RWPE2 (cell line): ENCODE measurements at regions not wholly inside any gene's neighbourhood (a gene's known extent, or its start where the extent isn't known, plus 50 kb on each side); places are given as distances from the start of the nearest gene placed in this dataset.

Source experiments
- ATAC-seq: fragments of 200-7000 bp; cut with Tn5 transposase; 3 replicates; pipeline ENCODE4 v1.9.1; 2021; ENCODE audit warnings: low read depth
- DNase-seq: peaks from one replicate; pipeline ENCODE4 v3.0.0-alpha.2; 2020; ENCODE audit warnings: low spot score
- H3K27ac ChIP-seq: fragments of 450-650 bp; 2 replicates; pipeline ENCODE4 v1.5.1; 2017; ENCODE audit warnings: mild to moderate bottlenecking; ENCODE audit not compliant: poor library complexity, severe bottlenecking
- H3K27me3 ChIP-seq: fragments of 250-450 bp; sonication (Bioruptor Pico); 2 replicates; pipeline ENCODE4 v1.5.1; 2021; ENCODE audit warnings: mild to moderate bottlenecking, moderate library complexity; ENCODE audit not compliant: insufficient read depth, poor library complexity, severe bottlenecking
- H3K36me3 ChIP-seq: fragments of 250-450 bp; sonication (Bioruptor Pico); 2 replicates; pipeline ENCODE4 v1.5.1; 2020; ENCODE audit warnings: low read depth, mild to moderate bottlenecking, moderate library complexity
- H3K4me1 ChIP-seq: fragments of 250-450 bp; sonication (Bioruptor Pico); 2 replicates; pipeline ENCODE4 v1.5.1; 2021; ENCODE audit warnings: mild to moderate bottlenecking, moderate library complexity; ENCODE audit not compliant: insufficient read depth, poor library complexity, severe bottlenecking
- H3K4me3 ChIP-seq: fragments of 250-450 bp; sonication (Bioruptor Pico); 2 replicates; pipeline ENCODE4 v1.5.1; 2021; ENCODE audit warnings: mild to moderate bottlenecking, moderate library complexity; ENCODE audit not compliant: severe bottlenecking
- H3K9me3 ChIP-seq: fragments of 250-450 bp; sonication (Bioruptor Pico); 2 replicates; pipeline ENCODE4 v1.5.1; 2021; ENCODE audit warnings: mild to moderate bottlenecking, moderate library complexity; ENCODE audit not compliant: severe bottlenecking
- TF ChIP-seq, protein P1 (sequence below): fragments of 450-650 bp; IDR thresholded peaks from one replicate; pipeline ENCODE4 v1.5.1; 2017; ENCODE audit warnings: mild to moderate bottlenecking, moderate library complexity; ENCODE audit not compliant: poor library complexity, severe bottlenecking

DNA sequence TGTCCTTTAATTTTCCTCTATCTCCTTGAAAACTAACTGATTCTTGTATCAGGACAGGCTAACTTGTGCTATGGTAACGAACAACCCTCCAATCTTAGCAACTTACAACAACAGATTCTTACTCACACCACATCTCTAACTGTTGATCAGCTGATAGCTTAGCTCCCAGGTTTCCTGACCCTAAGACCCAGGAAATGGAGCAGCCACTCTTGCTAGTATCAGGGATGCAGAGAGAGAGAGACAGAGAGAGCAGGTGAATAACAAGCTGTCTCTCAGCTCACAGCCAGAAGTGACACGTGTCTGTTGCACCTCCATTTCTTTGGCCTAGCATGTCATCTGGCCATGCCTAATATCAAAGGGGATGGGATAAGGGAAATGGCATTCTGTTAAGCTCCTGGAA is 1289.0 kb upstream of the AUTS2 start:
- Histone ChIP-seq H3K4me1 (no peaks in the 10 kb centered on the region), H3K4me3 (no peak overlapping the region), H3K27ac (no peak overlapping the region), H3K27me3 (no peaks in the 10 kb centered on the region), H3K9me3 (no peaks in the 10 kb centered on the region), H3K36me3 (no peaks in the 10 kb centered on the region)
- TF ChIP-seq, protein P1, sequence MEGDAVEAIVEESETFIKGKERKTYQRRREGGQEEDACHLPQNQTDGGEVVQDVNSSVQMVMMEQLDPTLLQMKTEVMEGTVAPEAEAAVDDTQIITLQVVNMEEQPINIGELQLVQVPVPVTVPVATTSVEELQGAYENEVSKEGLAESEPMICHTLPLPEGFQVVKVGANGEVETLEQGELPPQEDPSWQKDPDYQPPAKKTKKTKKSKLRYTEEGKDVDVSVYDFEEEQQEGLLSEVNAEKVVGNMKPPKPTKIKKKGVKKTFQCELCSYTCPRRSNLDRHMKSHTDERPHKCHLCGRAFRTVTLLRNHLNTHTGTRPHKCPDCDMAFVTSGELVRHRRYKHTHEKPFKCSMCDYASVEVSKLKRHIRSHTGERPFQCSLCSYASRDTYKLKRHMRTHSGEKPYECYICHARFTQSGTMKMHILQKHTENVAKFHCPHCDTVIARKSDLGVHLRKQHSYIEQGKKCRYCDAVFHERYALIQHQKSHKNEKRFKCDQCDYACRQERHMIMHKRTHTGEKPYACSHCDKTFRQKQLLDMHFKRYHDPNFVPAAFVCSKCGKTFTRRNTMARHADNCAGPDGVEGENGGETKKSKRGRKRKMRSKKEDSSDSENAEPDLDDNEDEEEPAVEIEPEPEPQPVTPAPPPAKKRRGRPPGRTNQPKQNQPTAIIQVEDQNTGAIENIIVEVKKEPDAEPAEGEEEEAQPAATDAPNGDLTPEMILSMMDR: no peak
- no peak for DNase-seq
- ATAC-seq: no peak

DNA sequence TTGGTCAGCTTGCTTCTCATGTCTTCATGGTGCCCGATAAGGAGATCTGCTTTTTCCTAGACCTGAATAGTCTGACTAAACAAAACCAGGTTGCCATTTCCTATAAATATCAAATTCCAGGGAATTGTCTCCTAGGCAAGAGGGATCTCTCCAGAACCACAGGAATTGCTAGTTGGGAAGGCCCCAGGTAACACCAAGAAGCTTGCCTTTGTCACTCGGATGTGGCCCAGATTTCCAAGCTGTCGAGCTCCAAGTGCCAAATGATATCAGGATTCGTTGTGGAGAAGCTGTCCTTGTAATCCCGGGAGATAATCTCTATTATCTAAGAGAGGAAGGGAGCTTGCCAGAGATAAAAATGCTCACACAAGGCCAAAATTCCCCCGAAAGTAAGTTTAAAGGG is 1288.5 kb upstream of the AUTS2 start:
- no peak for DNase-seq
- Histone ChIP-seq H3K27ac (no peak overlapping the region), H3K36me3 (no peaks in the 10 kb centered on the region), H3K4me1 (no peaks in the 10 kb centered on the region), H3K9me3 (no peaks in the 10 kb centered on the region), H3K27me3 (no peaks in the 10 kb centered on the region), H3K4me3 (no peak overlapping the region)
- TF ChIP-seq, protein P1: no peak
- ATAC-seq: no peak

DNA sequence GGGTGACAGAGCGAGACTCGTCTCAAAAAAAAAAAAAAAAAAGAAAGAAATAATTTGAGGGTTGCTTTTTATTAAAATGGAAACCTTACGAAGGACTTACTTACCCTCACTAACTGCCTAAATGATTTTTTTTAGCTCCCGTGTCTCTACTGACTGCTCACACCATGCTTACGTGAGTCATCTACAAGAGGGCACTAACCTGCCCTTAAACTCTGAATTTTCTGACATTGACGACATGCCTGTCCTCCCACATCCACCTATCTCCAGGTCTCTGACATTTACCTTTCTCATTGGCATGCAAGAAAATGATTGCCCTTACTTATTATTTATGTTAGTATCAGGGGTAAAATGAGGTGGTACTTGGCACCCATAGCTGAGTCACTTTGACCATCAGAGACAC is 1286.3 kb upstream of the AUTS2 start:
- Histone ChIP-seq H3K27me3 (no peaks in the 10 kb centered on the region), H3K9me3 (no peaks in the 10 kb centered on the region), H3K4me3 (no peak overlapping the region), H3K27ac (no peak overlapping the region), H3K36me3 (no peaks in the 10 kb centered on the region), H3K4me1 (no peaks in the 10 kb centered on the region)
- no peak for ATAC-seq
- TF ChIP-seq, protein P1: no peak
- DNase-seq: no peak

DNA sequence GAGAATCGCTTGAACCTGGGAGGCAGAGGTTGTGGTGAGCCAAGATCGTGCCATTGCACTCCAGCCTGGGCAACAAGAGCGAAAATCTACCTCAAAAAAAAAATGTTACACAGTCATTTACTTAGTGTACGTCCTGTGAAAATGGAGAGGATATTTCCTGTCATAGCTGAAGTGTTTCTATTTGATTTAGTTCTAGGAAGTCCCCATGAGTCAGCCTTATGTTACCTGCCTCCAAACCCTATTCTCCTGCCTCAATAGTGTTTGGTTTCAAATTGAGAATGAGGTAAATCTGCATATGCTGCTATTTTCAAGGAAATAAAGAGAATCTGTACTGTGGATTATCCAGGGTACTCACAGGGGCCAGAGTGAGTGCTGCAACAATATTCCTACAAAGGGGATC is 1284.5 kb upstream of the AUTS2 start:
- TF ChIP-seq, protein P1: no peak
- Histone ChIP-seq H3K27me3 (no peaks in the 10 kb centered on the region), H3K36me3 (no peaks in the 10 kb centered on the region), H3K4me3 (no peak overlapping the region), H3K4me1 (no peaks in the 10 kb centered on the region), H3K27ac (no peak overlapping the region), H3K9me3 (no peaks in the 10 kb centered on the region)
- ATAC-seq (peak; percentile 60; the same call in 2 of the 3 replicates), DNase-seq (no peak)

DNA sequence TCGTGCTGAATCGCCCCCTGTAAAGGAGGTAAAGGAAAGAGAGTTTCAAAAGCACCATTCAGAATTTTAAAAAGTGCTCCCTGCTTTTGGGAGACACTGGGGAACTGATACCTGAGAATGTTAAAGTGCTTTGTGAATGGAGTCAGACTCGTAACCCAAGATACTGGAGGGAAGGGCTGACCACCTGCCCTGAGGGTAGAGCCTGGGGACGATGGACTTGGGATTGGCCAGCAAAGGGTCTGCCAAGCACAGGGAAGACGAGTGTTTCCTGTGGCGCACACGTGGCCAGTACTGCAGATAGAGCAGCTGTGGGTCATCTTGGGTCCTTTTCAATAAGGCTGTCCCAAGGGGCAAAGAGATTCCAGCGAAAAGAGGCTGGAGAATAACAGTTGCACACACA is 1284.1 kb upstream of the AUTS2 start:
- H3K4me3 ChIP-seq: no peak overlapping the region
- no peak for DNase-seq
- no peak overlapping the region for H3K27ac ChIP-seq
- ATAC-seq: no peak
- H3K9me3 ChIP-seq: no peaks in the 10 kb centered on the region
- no peaks in the 10 kb centered on the region for H3K4me1 ChIP-seq
- no peaks in the 10 kb centered on the region for H3K27me3 ChIP-seq
- H3K36me3 ChIP-seq: no peaks in the 10 kb centered on the region
- TF ChIP-seq, protein P1: no peak
